HEK293 (cell line): ENCODE measurements at regions not wholly inside any gene's neighbourhood (a gene's known extent, or its start where the extent isn't known, plus 50 kb on each side); places are given as distances from the start of the nearest gene placed in this dataset.

Experiments
- MZF1 ChIP-seq: fragments of 450-650 bp; formaldehyde crosslinking; IDR thresholded peaks from 2 replicates; pipeline ENCODE4 v1.5.1; 2017; ENCODE audit warnings: missing biosample characterization, missing genetic modification characterization, borderline replicate concordance
- PRDM1 ChIP-seq: fragments of 450-650 bp; formaldehyde crosslinking; IDR thresholded peaks from 2 replicates; pipeline ENCODE4; 2016; ENCODE audit warnings: missing biosample characterization, missing genetic modification characterization
- SALL2 ChIP-seq: fragments of 450-650 bp; formaldehyde crosslinking; IDR thresholded peaks from 2 replicates; pipeline ENCODE4 v1.5.0; 2017; ENCODE audit warnings: missing biosample characterization, mild to moderate bottlenecking, missing genetic modification characterization, borderline replicate concordance
- ZBTB7A ChIP-seq: fragments of 450-650 bp; formaldehyde crosslinking; IDR thresholded peaks from 2 replicates; pipeline ENCODE4 v1.5.1; 2016; ENCODE audit warnings: low read depth, missing biosample characterization, missing genetic modification characterization
- ZNF24 ChIP-seq: fragments of 450-650 bp; formaldehyde crosslinking; IDR thresholded peaks from 2 replicates; pipeline ENCODE4 v1.5.1; 2016; ENCODE audit warnings: missing biosample characterization, missing genetic modification characterization
- ZNF292 ChIP-seq: fragments of 450-650 bp; formaldehyde crosslinking; IDR thresholded peaks from 2 replicates; pipeline ENCODE4 v1.5.1; 2016; ENCODE audit warnings: low read depth, missing biosample characterization, missing genetic modification characterization, borderline replicate concordance
- ZNF529 ChIP-seq: fragments of 450-650 bp; formaldehyde crosslinking; IDR thresholded peaks from 2 replicates; pipeline ENCODE4 v1.5.1; 2017; ENCODE audit warnings: missing genetic modification characterization, missing biosample characterization; ENCODE audit not compliant: insufficient replicate concordance
- ZNF610 ChIP-seq: fragments of 450-650 bp; formaldehyde crosslinking; IDR thresholded peaks from 2 replicates; pipeline ENCODE4 v1.5.1; 2016; ENCODE audit warnings: missing biosample characterization, missing genetic modification characterization, borderline replicate concordance
- ZNF777 ChIP-seq: fragments of 450-650 bp; formaldehyde crosslinking; IDR thresholded peaks from 2 replicates; pipeline ENCODE4 v1.5.1; 2017; ENCODE audit warnings: missing biosample characterization, missing genetic modification characterization, borderline replicate concordance
- ZNF785 ChIP-seq: fragments of 450-650 bp; formaldehyde crosslinking; IDR thresholded peaks from 2 replicates; pipeline ENCODE4 v1.5.1; 2016; ENCODE audit warnings: missing biosample characterization, missing genetic modification characterization
- ZNF830 ChIP-seq: fragments of 450-650 bp; IDR thresholded peaks from 2 replicates; pipeline ENCODE4 v1.5.0; 2018; ENCODE audit warnings: missing biosample characterization, missing genetic modification characterization, low read depth, mild to moderate bottlenecking, moderate library complexity
- ZNF837 ChIP-seq: fragments of 450-650 bp; formaldehyde crosslinking; IDR thresholded peaks from 2 replicates; pipeline ENCODE4 v1.5.1; 2016; ENCODE audit warnings: missing biosample characterization, missing genetic modification characterization
- ZSCAN5A ChIP-seq: fragments of 450-650 bp; formaldehyde crosslinking; IDR thresholded peaks from 2 replicates; pipeline ENCODE4 v1.5.1; 2016; ENCODE audit warnings: missing biosample characterization, missing genetic modification characterization
- TF ChIP-seq, protein P1 (sequence below): fragments of 450-650 bp; formaldehyde crosslinking; IDR thresholded peaks from 2 replicates; pipeline ENCODE4 v1.5.1; 2016; ENCODE audit warnings: missing biosample characterization, missing genetic modification characterization

GRCh38 chr17:69928611-69929010, 146.4 kb upstream of the KCNJ16 start:
- TF ChIP-seq MZF1 (tag by site-specific recombination) (no peak), ZSCAN5A (no peak), ZNF24 (no peak), ZNF837 (no peak), ZBTB7A (tag by site-specific recombination) (no peak), ZNF777 (tag by site-specific recombination) (no peak), ZNF610 (tag by site-specific recombination) (no peak), ZNF785 (no peak), ZNF830 (tag by site-specific recombination) (no peak), ZNF529 (tag by site-specific recombination) (no peak), PRDM1 (no peak), SALL2 (tag by site-specific recombination) (no peak), ZNF292 (no peak)
- TF ChIP-seq, protein P1, sequence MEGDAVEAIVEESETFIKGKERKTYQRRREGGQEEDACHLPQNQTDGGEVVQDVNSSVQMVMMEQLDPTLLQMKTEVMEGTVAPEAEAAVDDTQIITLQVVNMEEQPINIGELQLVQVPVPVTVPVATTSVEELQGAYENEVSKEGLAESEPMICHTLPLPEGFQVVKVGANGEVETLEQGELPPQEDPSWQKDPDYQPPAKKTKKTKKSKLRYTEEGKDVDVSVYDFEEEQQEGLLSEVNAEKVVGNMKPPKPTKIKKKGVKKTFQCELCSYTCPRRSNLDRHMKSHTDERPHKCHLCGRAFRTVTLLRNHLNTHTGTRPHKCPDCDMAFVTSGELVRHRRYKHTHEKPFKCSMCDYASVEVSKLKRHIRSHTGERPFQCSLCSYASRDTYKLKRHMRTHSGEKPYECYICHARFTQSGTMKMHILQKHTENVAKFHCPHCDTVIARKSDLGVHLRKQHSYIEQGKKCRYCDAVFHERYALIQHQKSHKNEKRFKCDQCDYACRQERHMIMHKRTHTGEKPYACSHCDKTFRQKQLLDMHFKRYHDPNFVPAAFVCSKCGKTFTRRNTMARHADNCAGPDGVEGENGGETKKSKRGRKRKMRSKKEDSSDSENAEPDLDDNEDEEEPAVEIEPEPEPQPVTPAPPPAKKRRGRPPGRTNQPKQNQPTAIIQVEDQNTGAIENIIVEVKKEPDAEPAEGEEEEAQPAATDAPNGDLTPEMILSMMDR (tag by site-specific recombination) = no peak
